Adrenal gland (tissue), 5 donors: ENCODE measurements at regions not wholly inside any gene's neighbourhood (a gene's known extent, or its start where the extent isn't known, plus 50 kb on each side); places are given as distances from the start of the nearest gene placed in this dataset.

Experiments
- POLR2A ChIP-seq, 2 donors: fragments of 450-650 bp; IDR thresholded peaks; one replicate each; pipeline ENCODE4 v1.6.1; 2017; ENCODE audit warnings: antibody characterized with exemption in 2 of 2, mild to moderate bottlenecking in 2 of 2, moderate library complexity in 1 of 2
- TF ChIP-seq, protein P1 (sequence below), 6 experiments: fragments of 450-650 bp in 4 of 6; fragments of 200-600 bp in 2 of 6; sonication (generic) in 1 of 6; IDR thresholded peaks; 1 replicate in 5 of 6; 2 replicates in 1 of 6; pipeline versions ENCODE4 v1.5.1 to v1.8.0; 2016 to 2021; ENCODE audit warnings: antibody characterized with exemption in 6 of 6, mild to moderate bottlenecking in 2 of 6, moderate library complexity in 1 of 6
- donor health status: DM: no; HTN: no; CAD: no.

DNA sequence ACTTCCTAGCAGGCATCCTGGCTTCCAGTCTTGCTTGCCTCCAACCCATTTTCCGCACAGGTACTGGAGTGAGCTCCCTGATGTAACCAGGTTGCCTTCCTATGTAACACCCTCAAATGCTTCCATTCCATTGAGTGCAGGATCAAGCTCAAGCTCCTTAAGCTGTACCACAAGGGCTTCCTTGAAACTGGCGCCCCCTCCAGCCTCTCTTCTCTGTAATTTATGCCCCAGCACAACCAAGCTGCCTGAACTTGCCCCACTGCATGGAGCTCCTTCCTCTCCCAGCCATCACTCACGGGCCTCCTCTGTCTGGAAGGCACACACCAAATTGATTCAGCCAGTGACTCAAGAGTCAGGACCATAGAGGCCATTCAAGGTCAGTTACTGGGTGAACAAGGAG lies 234.8 kb upstream of the RPL38 start:
- TF ChIP-seq, protein P1, sequence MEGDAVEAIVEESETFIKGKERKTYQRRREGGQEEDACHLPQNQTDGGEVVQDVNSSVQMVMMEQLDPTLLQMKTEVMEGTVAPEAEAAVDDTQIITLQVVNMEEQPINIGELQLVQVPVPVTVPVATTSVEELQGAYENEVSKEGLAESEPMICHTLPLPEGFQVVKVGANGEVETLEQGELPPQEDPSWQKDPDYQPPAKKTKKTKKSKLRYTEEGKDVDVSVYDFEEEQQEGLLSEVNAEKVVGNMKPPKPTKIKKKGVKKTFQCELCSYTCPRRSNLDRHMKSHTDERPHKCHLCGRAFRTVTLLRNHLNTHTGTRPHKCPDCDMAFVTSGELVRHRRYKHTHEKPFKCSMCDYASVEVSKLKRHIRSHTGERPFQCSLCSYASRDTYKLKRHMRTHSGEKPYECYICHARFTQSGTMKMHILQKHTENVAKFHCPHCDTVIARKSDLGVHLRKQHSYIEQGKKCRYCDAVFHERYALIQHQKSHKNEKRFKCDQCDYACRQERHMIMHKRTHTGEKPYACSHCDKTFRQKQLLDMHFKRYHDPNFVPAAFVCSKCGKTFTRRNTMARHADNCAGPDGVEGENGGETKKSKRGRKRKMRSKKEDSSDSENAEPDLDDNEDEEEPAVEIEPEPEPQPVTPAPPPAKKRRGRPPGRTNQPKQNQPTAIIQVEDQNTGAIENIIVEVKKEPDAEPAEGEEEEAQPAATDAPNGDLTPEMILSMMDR (IDR thresholded peaks at IDR 0.05) = no peak
- no peak for TF ChIP-seq POLR2A (IDR thresholded peaks at IDR 0.05)
